Vagina (tissue), 2 donors: ENCODE measurements at regions not wholly inside any gene's neighbourhood (a gene's known extent, or its start where the extent isn't known, plus 50 kb on each side); places are given as distances from the start of the nearest gene placed in this dataset.

Experiments used
- DNase-seq, 2 donors: peaks; one replicate each; pipeline ENCODE4 v3.0.0-alpha.2; 2017; ENCODE audit errors: extremely low spot score in 2 of 2
- H3K27ac ChIP-seq: fragments of 200-600 bp; sonication (generic); one replicate; pipeline ENCODE4 v1.5.1; 2019
- H3K27me3 ChIP-seq: fragments of 200-600 bp; sonication (generic); one replicate; pipeline ENCODE4 v1.5.1; 2019
- H3K36me3 ChIP-seq, 2 donors: fragments of 200-600 bp; sonication (generic); one replicate each; pipeline ENCODE4 v1.5.1; 2017 to 2019
- H3K4me1 ChIP-seq: fragments of 200-600 bp; sonication (generic); one replicate; pipeline ENCODE4 v1.5.1; 2019
- H3K4me3 ChIP-seq, 2 donors: fragments of 200-600 bp; sonication (generic); 1 replicate in 1 of 2; 2 replicates in 1 of 2; pipeline ENCODE4 v1.5.1; 2016 to 2019
- H3K9me3 ChIP-seq: fragments of 200-600 bp; sonication (generic); one replicate; pipeline ENCODE4 v1.5.1; 2019
- CTCF ChIP-seq, 3 experiments: fragments of 450-650 bp in 2 of 3; fragments of 200-600 bp in 1 of 3; sonication (generic) in 1 of 3; IDR thresholded peaks; one replicate each; pipeline ENCODE4 v1.5.1; 2017 to 2019; ENCODE audit warnings: antibody characterized with exemption in 3 of 3, mild to moderate bottlenecking in 2 of 3, moderate library complexity in 2 of 3
- POLR2A ChIP-seq, 2 donors: fragments of 450-650 bp; IDR thresholded peaks; one replicate each; pipeline ENCODE4 v1.6.1; 2017; ENCODE audit warnings: antibody characterized with exemption in 2 of 2, mild to moderate bottlenecking in 2 of 2, moderate library complexity in 2 of 2
- POLR2AphosphoS5 ChIP-seq, 2 donors: sonication (generic); formaldehyde crosslinking; IDR thresholded peaks; one replicate each; pipeline ENCODE4 v1.9.0; 2017; ENCODE audit warnings: antibody characterized with exemption in 2 of 2, mild to moderate bottlenecking in 2 of 2, low read depth in 1 of 2; ENCODE audit not compliant: insufficient read depth in 1 of 2
- intact Hi-C: fragments of 100-400 bp; cut with DNase I; formaldehyde crosslinking; loops from one replicate; pipeline ENCODE4 v1.15.1; 2023

- Histone ChIP-seq H3K9me3 (no peaks in the 10 kb centered on the region), H3K36me3 (no peaks in the 10 kb centered on the region), H3K27ac (no peak overlapping the region), H3K4me3 (no peak overlapping the region), H3K4me1 (no peaks in the 10 kb centered on the region), H3K27me3 (no peaks in the 10 kb centered on the region)
- DNase-seq = peak; percentile 75 to 84
- TF ChIP-seq POLR2A (IDR thresholded peaks at IDR 0.05) (no peak), CTCF (IDR thresholded peaks at IDR 0.05) (no peak), POLR2AphosphoS5 (IDR thresholded peaks at IDR 0.05; ENCODE audit: insufficient read depth in 1 of 2, low read depth in 1 of 2) (no peak)
- intact Hi-C loops = no loop called here
Measured at GRCh38 chr2:128770143-128771085, 451.7 kb upstream of the HS6ST1 start.

GRCh38 chr2:128771401-128771800, 452.7 kb upstream of the HS6ST1 start:
- H3K9me3 ChIP-seq = no peaks in the 10 kb centered on the region
- no peak overlapping the region for H3K4me3 ChIP-seq
- intact Hi-C loops = no loop called here
- no peak overlapping the region for H3K27ac ChIP-seq
- no peaks in the 10 kb centered on the region for H3K27me3 ChIP-seq
- H3K36me3 ChIP-seq = no peaks in the 10 kb centered on the region
- no peaks in the 10 kb centered on the region for H3K4me1 ChIP-seq
- peak in 1 of 2 donors; percentile 16 for DNase-seq
- no peak for TF ChIP-seq POLR2A (IDR thresholded peaks at IDR 0.05)
- no peak for TF ChIP-seq CTCF (IDR thresholded peaks at IDR 0.05)

- Histone ChIP-seq H3K36me3 (no peaks in the 10 kb centered on the region), H3K4me1 (no peaks in the 10 kb centered on the region), H3K9me3 (no peaks in the 10 kb centered on the region), H3K27me3 (no peaks in the 10 kb centered on the region), H3K4me3 (no peak overlapping the region), H3K27ac (no peak overlapping the region)
- peak; percentile 31 to 65 for DNase-seq
- intact Hi-C loops = no loop called here
- no peak for TF ChIP-seq POLR2AphosphoS5 (IDR thresholded peaks at IDR 0.05; ENCODE audit: insufficient read depth in 1 of 2, low read depth in 1 of 2)
- TF ChIP-seq POLR2A (IDR thresholded peaks at IDR 0.05) = no peak
- no peak for TF ChIP-seq CTCF (IDR thresholded peaks at IDR 0.05)
Measured at GRCh38 chr2:128772671-128773070, 454.0 kb upstream of the HS6ST1 start.

- TF ChIP-seq POLR2AphosphoS5 (IDR thresholded peaks at IDR 0.05; ENCODE audit: insufficient read depth in 1 of 2, low read depth in 1 of 2) (no peak), CTCF (IDR thresholded peaks at IDR 0.05) (no peak), POLR2A (IDR thresholded peaks at IDR 0.05) (no peak)
Measured at GRCh38 chr2:128773641-128774319, 455.1 kb upstream of the HS6ST1 start.

More at GRCh38 chr2:128773641-128774319, 455.1 kb upstream of the HS6ST1 start:
- intact Hi-C loops = no loop called here
- Histone ChIP-seq H3K27me3 (no peaks in the 10 kb centered on the region), H3K9me3 (no peaks in the 10 kb centered on the region), H3K36me3 (no peaks in the 10 kb centered on the region), H3K4me1 (no peaks in the 10 kb centered on the region), H3K4me3 (no peak overlapping the region), H3K27ac (no peak overlapping the region)
- peak; percentile 49 to 60 for DNase-seq
